ENCODE measurements at regions not wholly inside any gene's neighbourhood (a gene's known extent, or its start where the extent isn't known, plus 50 kb on each side); places are given as distances from the start of the nearest gene placed in this dataset.
A peak's percentile ranks its signal among the peaks of the same experiment; 100 is the strongest.

GRCh38 chr2:41879235-41879916, 168.4 kb upstream of the PKDCC start:
- Histone ChIP-seq H3K27ac (peak overlapping the region; percentile 93), H3K4me3 (peak overlapping the region; percentile 43), H3K4me1 (peaks cover 48% of the 10 kb centered on the region), H3K36me3 (no peaks in the 10 kb centered on the region), H3K9me3 (replicated peaks) (no peaks in the 10 kb centered on the region), H3K27me3 (no peaks in the 10 kb centered on the region)
- DNase-seq, result peak; percentile 99 to 100

- Histone ChIP-seq H3K27ac (peak overlapping the region; percentile 93), H3K36me3 (no peaks in the 10 kb centered on the region), H3K9me3 (replicated peaks) (no peaks in the 10 kb centered on the region), H3K4me1 (peaks cover 48% of the 10 kb centered on the region), H3K4me3 (no peak overlapping the region), H3K27me3 (no peaks in the 10 kb centered on the region)
- peak in 1 of 2 experiments; percentile 52 for DNase-seq
Observed at GRCh38 chr2:41880561-41881243, 167.1 kb upstream of the PKDCC start.

GRCh38 chr2:41881249-41881648, 166.6 kb upstream of the PKDCC start:
- Histone ChIP-seq H3K36me3 (no peaks in the 10 kb centered on the region), H3K4me1 (peaks cover 46% of the 10 kb centered on the region), H3K9me3 (replicated peaks) (no peaks in the 10 kb centered on the region), H3K27ac (no peak overlapping the region; the same call in 1 of the 2 replicates), H3K27me3 (no peaks in the 10 kb centered on the region), H3K4me3 (no peak overlapping the region)
- no peak for DNase-seq

- Histone ChIP-seq H3K36me3 (no peaks in the 10 kb centered on the region), H3K27ac (no peak overlapping the region), H3K4me3 (no peak overlapping the region), H3K9me3 (replicated peaks) (no peaks in the 10 kb centered on the region; the same call in 1 of the 2 replicates), H3K4me1 (peaks cover 17% of the 10 kb centered on the region), H3K27me3 (no peaks in the 10 kb centered on the region)
- DNase-seq, result no peak
Observed at GRCh38 chr2:41884718-41885117, 163.1 kb upstream of the PKDCC start.

GRCh38 chr2:41886145-41886664, 161.6 kb upstream of the PKDCC start:
- no peak for DNase-seq
- Histone ChIP-seq H3K9me3 (replicated peaks) (no peaks in the 10 kb centered on the region; the same call in 1 of the 2 replicates), H3K27me3 (no peaks in the 10 kb centered on the region), H3K36me3 (no peaks in the 10 kb centered on the region), H3K4me3 (no peak overlapping the region), H3K27ac (no peak overlapping the region), H3K4me1 (peaks cover 3% of the 10 kb centered on the region)

- Histone ChIP-seq H3K27ac (no peak overlapping the region), H3K4me3 (no peak overlapping the region), H3K9me3 (replicated peaks) (no peaks in the 10 kb centered on the region; the same call in 1 of the 2 replicates), H3K4me1 (peaks cover 3% of the 10 kb centered on the region; the same call in 1 of the 2 replicates), H3K27me3 (no peaks in the 10 kb centered on the region), H3K36me3 (no peaks in the 10 kb centered on the region)
- DNase-seq, result no peak
Observed at GRCh38 chr2:41886757-41887156, 161.1 kb upstream of the PKDCC start.

GRCh38 chr2:41890341-41890740, 157.5 kb upstream of the PKDCC start:
- H3K27me3 ChIP-seq, result no peaks in the 10 kb centered on the region
- no peak overlapping the region for H3K27ac ChIP-seq
- H3K4me3 ChIP-seq, result no peak overlapping the region
- H3K36me3 ChIP-seq, result no peaks in the 10 kb centered on the region
- H3K4me1 ChIP-seq, result peaks cover 5% of the 10 kb centered on the region; the same call in 1 of the 2 replicates
- no peak for DNase-seq
- no peaks in the 10 kb centered on the region; the same call in 1 of the 2 replicates for H3K9me3 ChIP-seq (replicated peaks)

- H3K4me1 ChIP-seq, result peaks cover 3% of the 10 kb centered on the region; the same call in 1 of the 2 replicates
- no peak overlapping the region for H3K27ac ChIP-seq
- H3K9me3 ChIP-seq (replicated peaks), result no peaks in the 10 kb centered on the region; the same call in 1 of the 2 replicates
- H3K4me3 ChIP-seq, result no peak overlapping the region
- H3K27me3 ChIP-seq, result no peaks in the 10 kb centered on the region
- DNase-seq, result no peak
- H3K36me3 ChIP-seq, result no peaks in the 10 kb centered on the region
Observed at GRCh38 chr2:41892476-41892875, 155.3 kb upstream of the PKDCC start.

GRCh38 chr2:41894563-41895333, 153.1 kb upstream of the PKDCC start:
- no peak for DNase-seq
- H3K4me1 ChIP-seq, result peaks cover 10% of the 10 kb centered on the region; the same call in 1 of the 2 replicates
- H3K9me3 ChIP-seq (replicated peaks), result no peaks in the 10 kb centered on the region
- no peaks in the 10 kb centered on the region for H3K36me3 ChIP-seq
- H3K27ac ChIP-seq, result no peak overlapping the region
- no peak overlapping the region for H3K4me3 ChIP-seq
- no peaks in the 10 kb centered on the region for H3K27me3 ChIP-seq

GRCh38 chr2:41895334-41895664, 152.5 kb upstream of the PKDCC start:
- no peak overlapping the region for H3K4me3 ChIP-seq
- no peaks in the 10 kb centered on the region for H3K27me3 ChIP-seq
- H3K36me3 ChIP-seq, result no peaks in the 10 kb centered on the region
- peaks cover 16% of the 10 kb centered on the region for H3K4me1 ChIP-seq
- no peak overlapping the region for H3K27ac ChIP-seq
- no peak for DNase-seq
- no peaks in the 10 kb centered on the region for H3K9me3 ChIP-seq (replicated peaks)

GRCh38 chr2:41896186-41896846, 151.5 kb upstream of the PKDCC start:
- DNase-seq, result no peak
- no peak overlapping the region for H3K27ac ChIP-seq
- H3K27me3 ChIP-seq, result no peaks in the 10 kb centered on the region
- peaks cover 17% of the 10 kb centered on the region for H3K4me1 ChIP-seq
- no peak overlapping the region for H3K4me3 ChIP-seq
- no peaks in the 10 kb centered on the region for H3K9me3 ChIP-seq (replicated peaks)
- no peaks in the 10 kb centered on the region for H3K36me3 ChIP-seq

GRCh38 chr2:41899189-41899588, 148.6 kb upstream of the PKDCC start:
- Histone ChIP-seq H3K27ac (no peak overlapping the region; the same call in 1 of the 2 replicates), H3K36me3 (no peaks in the 10 kb centered on the region), H3K4me1 (peaks cover 15% of the 10 kb centered on the region), H3K9me3 (replicated peaks) (no peaks in the 10 kb centered on the region), H3K4me3 (no peak overlapping the region), H3K27me3 (no peaks in the 10 kb centered on the region)
- DNase-seq, result peak in 1 of 2 experiments; percentile 25

GRCh38 chr2:41900101-41900577, 147.7 kb upstream of the PKDCC start:
- Histone ChIP-seq H3K27me3 (no peaks in the 10 kb centered on the region), H3K4me3 (no peak overlapping the region), H3K9me3 (replicated peaks) (no peaks in the 10 kb centered on the region), H3K36me3 (no peaks in the 10 kb centered on the region), H3K4me1 (peaks cover 15% of the 10 kb centered on the region), H3K27ac (no peak overlapping the region; the same call in 1 of the 2 replicates)
- DNase-seq, result no peak

GRCh38 chr2:41902897-41903296, 144.9 kb upstream of the PKDCC start:
- no peaks in the 10 kb centered on the region for H3K36me3 ChIP-seq
- no peak for DNase-seq
- H3K27me3 ChIP-seq, result no peaks in the 10 kb centered on the region
- no peak overlapping the region for H3K4me3 ChIP-seq
- H3K9me3 ChIP-seq (replicated peaks), result no peaks in the 10 kb centered on the region
- peaks cover 35% of the 10 kb centered on the region for H3K4me1 ChIP-seq
- H3K27ac ChIP-seq, result no peak overlapping the region
